NCI-H1436 (cell line): ENCODE measurements at regions not wholly inside any gene's neighbourhood (a gene's known extent, or its start where the extent isn't known, plus 50 kb on each side); places are given as distances from the start of the nearest gene placed in this dataset.

Experiments used
- DNase-seq: peaks from one replicate; lab custom pipeline; 2025; lab: John Stamatoyannopoulos, UW

- DNase-seq, result no peak
Measured at GRCh38 chr2:120785228-120785966, 49.7 kb downstream of the GLI2 start.

DNA sequence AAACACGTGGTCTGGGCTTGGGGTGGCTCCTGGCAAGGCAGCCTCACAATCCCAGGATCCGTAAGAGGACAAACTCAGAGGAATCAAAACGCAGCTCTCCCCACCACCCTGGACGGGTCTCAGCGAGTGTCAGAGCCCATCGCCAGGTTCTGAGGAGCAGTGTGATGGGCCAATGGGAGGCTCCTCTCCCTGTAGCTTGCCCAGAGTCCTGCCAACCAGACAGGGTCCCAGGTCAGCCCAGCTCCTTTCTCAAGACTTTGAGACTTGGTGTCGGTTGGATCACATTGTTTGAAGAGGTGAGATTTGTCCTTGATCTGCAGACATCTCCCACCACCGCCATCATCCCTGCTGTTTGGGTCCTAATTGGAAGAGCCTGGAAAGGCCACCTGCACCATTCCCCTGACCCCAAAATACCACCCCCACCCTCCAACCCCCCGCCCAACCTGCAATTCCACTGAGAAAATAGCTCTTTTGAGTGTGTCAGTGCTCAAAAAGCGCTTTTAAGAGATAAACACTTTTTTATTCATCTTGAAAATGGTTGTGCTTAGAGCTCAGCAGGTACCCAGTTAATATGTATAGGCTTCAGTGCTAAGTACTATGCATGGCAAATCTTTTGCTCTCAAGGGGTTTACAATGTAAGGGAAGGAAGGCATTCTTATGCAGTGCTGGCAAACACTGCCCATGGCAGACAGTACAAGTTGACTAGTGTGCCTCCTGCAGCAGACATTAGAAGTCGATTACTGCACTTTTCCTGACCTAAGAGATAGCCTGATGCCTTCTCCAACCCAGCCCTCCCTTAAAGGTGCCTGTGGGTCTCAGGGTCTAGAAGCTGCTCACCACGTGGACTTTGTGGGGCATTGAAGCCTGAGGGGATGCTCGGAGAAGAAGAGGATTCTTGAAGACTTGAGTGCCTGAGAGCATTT lies 50.6 kb downstream of the GLI2 start:
- DNase-seq, result no peak

- DNase-seq, result no peak
Measured at GRCh38 chr2:120787111-120787821, 51.6 kb downstream of the GLI2 start.

- DNase-seq, result no peak
Measured at GRCh38 chr2:120787822-120788700, 52.4 kb downstream of the GLI2 start.

- no peak for DNase-seq
Measured at GRCh38 chr2:120791243-120791961, 55.7 kb downstream of the GLI2 start.

GRCh38 chr2:120791962-120792297 lies 56.3 kb downstream of the GLI2 start:
- no peak for DNase-seq

DNA sequence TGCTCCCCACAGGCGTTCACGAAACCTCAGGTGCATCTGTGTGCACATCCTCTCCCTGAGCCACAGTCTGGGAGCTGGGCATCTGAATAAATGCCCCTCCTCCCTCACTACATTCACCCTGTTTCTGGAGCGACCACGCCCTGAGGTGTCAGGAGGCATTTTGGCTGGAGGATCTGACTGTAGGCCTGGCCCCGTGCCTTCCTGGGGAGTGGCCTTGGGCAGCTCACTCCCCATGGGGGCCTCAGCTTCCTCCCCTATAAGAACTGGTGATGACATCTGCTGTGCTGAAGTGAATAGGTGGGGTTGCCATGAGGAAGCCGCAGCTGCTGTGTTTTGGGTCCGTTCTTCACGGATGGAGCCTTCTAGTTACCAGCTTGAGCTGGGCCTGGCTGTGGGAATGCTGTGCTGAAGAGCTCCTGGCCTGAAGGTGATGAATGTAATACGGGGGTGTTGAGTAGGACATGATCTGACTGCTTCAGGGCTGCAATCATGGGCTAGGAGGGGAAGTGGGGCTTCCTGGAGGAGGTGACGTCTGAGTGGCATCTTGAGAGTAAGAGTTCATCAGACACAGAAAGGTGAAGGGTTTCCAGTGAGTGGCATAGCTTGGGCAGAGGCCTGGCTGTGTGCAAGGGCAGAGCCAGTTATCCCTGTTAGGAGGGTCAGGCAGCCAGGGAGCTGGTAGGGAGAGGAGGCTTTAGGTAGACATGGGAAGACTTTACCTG lies 58.2 kb downstream of the GLI2 start:
- DNase-seq, result no peak

- DNase-seq, result no peak
Measured at GRCh38 chr2:120794716-120795115, 59.0 kb downstream of the GLI2 start.

DNA sequence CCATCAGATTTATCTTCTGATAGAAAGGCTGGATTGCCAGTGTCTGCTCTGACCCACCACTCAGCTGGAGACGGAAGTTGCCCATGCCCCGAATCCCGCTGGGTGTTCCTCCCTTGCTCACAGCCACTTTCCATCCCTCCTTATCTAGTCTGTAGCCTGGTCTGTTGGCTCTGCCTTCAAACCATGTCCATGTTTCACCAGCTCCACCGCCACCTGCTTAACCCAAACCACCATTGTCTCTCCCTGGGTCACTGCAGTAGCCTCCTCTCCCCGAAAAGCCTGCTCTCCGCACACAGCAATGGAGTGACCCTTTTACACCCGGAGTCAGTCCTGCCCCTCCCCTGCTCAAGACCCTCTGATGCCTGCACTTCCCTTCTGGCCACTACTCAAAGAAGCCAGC lies 60.4 kb downstream of the GLI2 start:
- DNase-seq, result no peak

- no peak for DNase-seq
Measured at GRCh38 chr2:120797421-120798221, 62.0 kb downstream of the GLI2 start.

GRCh38 chr2:120798567-120799247 lies 63.0 kb downstream of the GLI2 start:
- no peak for DNase-seq

DNA sequence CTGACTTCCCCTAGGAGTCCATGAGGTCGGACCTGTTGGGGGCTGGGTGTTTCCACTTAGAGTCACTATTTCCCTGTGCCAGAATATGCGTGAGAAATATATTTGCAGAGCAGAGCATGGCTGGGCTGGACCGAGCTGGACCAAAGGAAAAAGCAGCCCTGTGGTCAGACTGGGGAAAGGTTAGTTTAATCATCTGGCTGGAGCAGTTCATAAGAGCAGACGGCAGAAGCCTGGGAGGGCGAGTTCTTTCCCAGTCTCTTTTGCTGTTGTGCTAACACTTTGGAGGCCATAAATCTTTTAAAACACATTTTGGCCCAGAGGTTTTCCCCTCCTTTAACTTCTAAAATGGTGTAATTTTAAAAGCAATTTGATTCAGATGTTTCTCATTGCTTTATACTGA lies 66.5 kb downstream of the GLI2 start:
- no peak for DNase-seq

DNA sequence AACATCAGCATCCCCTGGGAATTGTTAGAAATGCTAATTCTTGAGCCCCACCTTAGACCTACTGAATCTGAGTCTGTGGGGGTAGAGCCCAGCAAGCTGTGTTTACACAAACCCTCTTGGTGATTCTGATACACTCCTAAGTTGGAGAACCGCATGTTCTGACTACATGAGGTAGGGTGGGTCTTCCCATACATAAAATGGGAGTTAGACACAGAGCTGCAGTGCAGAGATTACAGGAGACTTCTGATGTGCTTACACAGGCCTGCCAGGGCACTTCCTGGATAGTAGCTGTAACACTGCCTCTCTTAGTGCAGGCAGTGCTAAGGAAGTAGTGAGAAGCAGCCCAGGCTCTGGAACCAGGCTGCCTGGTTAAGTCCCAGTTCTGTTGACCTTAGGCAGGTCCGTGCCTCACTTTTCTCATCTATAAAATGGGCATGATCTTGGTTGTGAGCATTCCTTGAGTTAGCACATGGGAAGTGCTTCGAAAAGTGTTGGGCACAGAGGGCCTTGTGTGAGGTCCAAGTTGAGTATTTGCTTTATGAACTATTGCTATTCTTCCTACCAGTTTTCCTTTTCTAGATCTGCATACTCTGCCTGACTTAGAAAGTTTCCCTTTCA lies 67.3 kb downstream of the GLI2 start:
- no peak for DNase-seq

GRCh38 chr2:120803764-120804335 lies 68.2 kb downstream of the GLI2 start:
- no peak for DNase-seq

DNA sequence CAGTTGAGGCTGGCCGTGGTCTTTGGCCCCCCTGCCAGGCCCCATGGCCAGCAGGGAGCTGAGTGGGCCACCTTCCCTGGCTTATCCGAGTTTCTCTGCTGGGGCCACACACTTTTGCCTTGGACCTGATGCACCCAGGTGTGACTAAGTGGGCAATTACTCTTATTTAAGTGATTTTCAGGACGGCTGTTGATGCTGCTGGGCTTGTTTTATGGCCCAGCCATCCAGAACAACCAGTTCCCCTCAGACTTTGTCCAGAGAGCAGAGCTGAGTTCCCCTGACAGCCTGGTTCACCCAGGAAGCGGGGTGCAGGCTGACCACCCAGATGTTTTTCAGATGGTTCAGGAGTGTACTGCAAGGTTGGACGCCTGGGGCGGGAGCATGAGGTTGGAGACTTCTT lies 68.8 kb downstream of the GLI2 start:
- no peak for DNase-seq

- no peak for DNase-seq
Measured at GRCh38 chr2:120805011-120805410, 69.3 kb downstream of the GLI2 start.

DNA sequence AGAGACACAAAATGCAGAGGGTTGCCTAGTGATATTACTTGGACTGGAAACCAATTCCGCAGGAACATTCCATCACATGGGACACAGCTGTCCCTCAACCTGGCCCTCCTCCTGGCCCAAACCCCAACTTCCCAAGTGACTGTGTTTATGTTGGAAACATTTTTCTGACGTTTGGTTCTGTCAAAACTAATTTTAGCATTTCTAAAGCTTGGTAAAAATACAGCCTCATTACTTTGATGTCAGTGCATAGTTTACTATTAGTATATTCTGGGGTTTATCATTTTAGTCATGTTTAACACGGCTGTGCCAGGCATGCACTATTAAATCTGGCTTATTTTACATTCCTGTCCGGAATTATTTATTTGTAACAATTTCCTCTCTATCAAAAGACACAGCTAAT lies 69.9 kb downstream of the GLI2 start:
- no peak for DNase-seq

DNA sequence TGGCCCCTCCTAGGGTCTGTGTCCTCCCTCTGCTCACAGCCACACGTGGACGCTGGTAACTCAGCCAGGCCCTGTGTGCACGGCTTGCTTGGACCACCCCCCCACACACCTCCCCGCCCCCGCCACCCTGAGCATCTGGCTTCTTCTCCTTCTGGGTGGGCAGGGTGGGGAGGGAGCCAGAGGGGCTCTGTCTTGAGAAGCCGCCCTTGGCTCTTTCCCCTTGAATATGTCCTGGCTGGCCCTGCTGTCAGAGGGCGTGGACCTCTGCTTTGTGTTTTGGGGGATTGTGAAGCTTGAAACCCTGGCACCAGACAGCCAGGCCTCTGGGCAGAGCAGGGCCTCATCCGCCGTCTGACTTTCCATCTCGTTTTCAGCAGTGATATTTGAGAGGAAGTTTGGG lies 72.1 kb downstream of the GLI2 start:
- no peak for DNase-seq
